GM23248 (cell line): ENCODE measurements at regions not wholly inside any gene's neighbourhood (a gene's known extent, or its start where the extent isn't known, plus 50 kb on each side); places are given as distances from the start of the nearest gene placed in this dataset.

Experiments
- DNase-seq: peaks from one replicate; pipeline ENCODE4 v3.0.0-alpha.2; 2015
- H2AFZ ChIP-seq: fragments of 200-600 bp; sonication (generic); 2 replicates; pipeline ENCODE4 v1.6.1; 2016; ENCODE audit warnings: antibody characterized with exemption
- H3F3A ChIP-seq: fragments of 200-600 bp; sonication (generic); 2 replicates; pipeline ENCODE4 v1.6.1; 2016; ENCODE audit warnings: mild to moderate bottlenecking, antibody characterized with exemption, mixed run types; ENCODE audit not compliant: insufficient read depth
- H3K27ac ChIP-seq: fragments of 200-600 bp; sonication (generic); 2 replicates; pipeline ENCODE4 v1.5.1; 2016; ENCODE audit warnings: mild to moderate bottlenecking
- H3K27me3 ChIP-seq: fragments of 200-600 bp; sonication (generic); replicated peaks from 2 replicates; pipeline ENCODE4 v1.6.1; 2016; ENCODE audit warnings: mild to moderate bottlenecking; ENCODE audit not compliant: insufficient read depth
- H3K36me3 ChIP-seq: fragments of 200-600 bp; sonication (generic); 2 replicates; pipeline ENCODE4 v1.6.1; 2016; ENCODE audit warnings: low read depth, mild to moderate bottlenecking
- H3K4me1 ChIP-seq: fragments of 200-600 bp; sonication (generic); 2 replicates; pipeline ENCODE4 v1.6.1; 2016; ENCODE audit warnings: mild to moderate bottlenecking; ENCODE audit not compliant: insufficient read depth
- H3K4me2 ChIP-seq: fragments of 200-600 bp; sonication (generic); one replicate; pipeline ENCODE4 v1.6.1; 2016; ENCODE audit warnings: mild to moderate bottlenecking; ENCODE audit not compliant: unreplicated experiment
- H3K4me3 ChIP-seq: fragments of 200-600 bp; sonication (generic); 2 replicates; pipeline ENCODE4 v1.5.1; 2016; ENCODE audit warnings: mild to moderate bottlenecking
- H3K79me2 ChIP-seq: fragments of 200-600 bp; sonication (generic); 2 replicates; pipeline ENCODE4 v1.6.1; 2016; ENCODE audit warnings: mild to moderate bottlenecking; ENCODE audit not compliant: insufficient read depth
- H3K9ac ChIP-seq: fragments of 200-600 bp; sonication (generic); 2 replicates; pipeline ENCODE4 v1.6.1; 2016; ENCODE audit warnings: mild to moderate bottlenecking
- H3K9me2 ChIP-seq: fragments of 200-600 bp; sonication (generic); 2 replicates; pipeline ENCODE4 v1.6.1; 2016; ENCODE audit warnings: mixed run types, mild to moderate bottlenecking, moderate library complexity; ENCODE audit not compliant: insufficient read depth
- H3K9me3 ChIP-seq: fragments of 200-600 bp; sonication (generic); one replicate; pipeline ENCODE4 v1.6.1; 2017; ENCODE audit warnings: low read depth
- H4K20me1 ChIP-seq: fragments of 200-600 bp; sonication (generic); 2 replicates; pipeline ENCODE4 v1.6.0; 2016; ENCODE audit not compliant: insufficient read depth
- EZH2 ChIP-seq: fragments of 200-600 bp; sonication (generic); IDR thresholded peaks from 2 replicates; pipeline ENCODE4 v1.6.1; 2018; ENCODE audit warnings: antibody characterized with exemption, mild to moderate bottlenecking; ENCODE audit not compliant: insufficient read depth, poor library complexity, severe bottlenecking
- EZH2phosphoT487 ChIP-seq: fragments of 200-600 bp; sonication (generic); IDR thresholded peaks from 2 replicates; pipeline ENCODE4 v1.6.1; 2018; ENCODE audit warnings: antibody characterized with exemption, moderate library complexity, mild to moderate bottlenecking, low read depth; ENCODE audit not compliant: insufficient read depth
- WGBS, 2 experiments: methylation state at CpG; one replicate each; pipeline ENCODE4 v1.1.6; 2015 to 2017; ENCODE audit warnings: low lambda C conversion rate in 2 of 2, low coverage in 1 of 2; ENCODE audit errors: missing lambda C conversion rate in 2 of 2; 5-methylcytosine and 5-hydroxymethylcytosine counted together
- in situ Hi-C: fragments of 300-500 bp; cut with MboI; formaldehyde crosslinking; loops from 2 replicates; pipeline ENCODE4 v1.15.0; 2020

- Histone ChIP-seq H4K20me1 (no peaks in the 10 kb centered on the region), H3K79me2 (no peaks in the 10 kb centered on the region), H3K9ac (no peak overlapping the region), H3F3A (no peaks in the 10 kb centered on the region), H3K4me1 (no peaks in the 10 kb centered on the region), H3K27me3 (no peaks in the 10 kb centered on the region), H3K4me3 (no peak overlapping the region), H3K4me2 (no peak overlapping the region), H3K9me2 (no peaks in the 10 kb centered on the region), H3K9me3 (no peaks in the 10 kb centered on the region), H2AFZ (no peak overlapping the region), H3K36me3 (no peaks in the 10 kb centered on the region), H3K27ac (no peak overlapping the region)
- in situ Hi-C loops: no loop called here
- DNase-seq: no peak
- TF ChIP-seq EZH2phosphoT487 (no peak), EZH2 (no peak)
- WGBS, 2 experiments: 48% methylated on average over 26 of the region's 26 CpGs
Observed at GRCh38 chr11:134515081-134515960, 103.3 kb upstream of the B3GAT1 start.

- 24 to 30% methylated on average over 9 to 10 of the region's 10 CpGs for WGBS, 2 experiments
- in situ Hi-C loops: no loop called here
Observed at GRCh38 chr11:134514354-134514951, 102.4 kb upstream of the B3GAT1 start.

GRCh38 chr11:134513585-134514120, 101.6 kb upstream of the B3GAT1 start:
- in situ Hi-C loops: no loop called here
- H3K36me3 ChIP-seq: no peaks in the 10 kb centered on the region
- WGBS, 2 experiments: 31 to 36% methylated on average over 17 to 18 of the region's 18 CpGs

More at GRCh38 chr11:134514354-134514951, 102.4 kb upstream of the B3GAT1 start:
- Histone ChIP-seq H2AFZ (no peak overlapping the region), H3K4me3 (no peak overlapping the region), H3K27ac (no peak overlapping the region), H3K79me2 (no peaks in the 10 kb centered on the region), H4K20me1 (no peaks in the 10 kb centered on the region), H3K36me3 (no peaks in the 10 kb centered on the region), H3K9me2 (no peaks in the 10 kb centered on the region), H3K4me1 (no peaks in the 10 kb centered on the region), H3K27me3 (no peaks in the 10 kb centered on the region), H3K9me3 (no peaks in the 10 kb centered on the region), H3K9ac (no peak overlapping the region), H3K4me2 (no peak overlapping the region), H3F3A (no peaks in the 10 kb centered on the region)
- DNase-seq: no peak
- TF ChIP-seq EZH2phosphoT487 (no peak), EZH2 (no peak)

GRCh38 chr11:134512571-134513538, 100.8 kb upstream of the B3GAT1 start:
- Histone ChIP-seq H4K20me1 (no peaks in the 10 kb centered on the region), H3K4me2 (no peak overlapping the region), H3K4me3 (no peak overlapping the region), H3K9me2 (no peaks in the 10 kb centered on the region), H3K36me3 (no peaks in the 10 kb centered on the region), H3K27me3 (no peaks in the 10 kb centered on the region), H2AFZ (no peak overlapping the region), H3K4me1 (no peaks in the 10 kb centered on the region), H3K9ac (no peak overlapping the region), H3K79me2 (no peaks in the 10 kb centered on the region), H3F3A (no peaks in the 10 kb centered on the region), H3K27ac (no peak overlapping the region), H3K9me3 (no peaks in the 10 kb centered on the region)
- DNase-seq: no peak
- in situ Hi-C loops: no loop called here
- TF ChIP-seq EZH2 (no peak), EZH2phosphoT487 (no peak)
- 34 to 39% methylated on average over 21 of the region's 21 CpGs for WGBS, 2 experiments

More at GRCh38 chr11:134513585-134514120, 101.6 kb upstream of the B3GAT1 start:
- H2AFZ ChIP-seq: no peak overlapping the region
- no peaks in the 10 kb centered on the region for H3K9me2 ChIP-seq
- no peak overlapping the region for H3K4me3 ChIP-seq
- H3K27ac ChIP-seq: no peak overlapping the region
- DNase-seq: no peak
- H3K9me3 ChIP-seq: no peaks in the 10 kb centered on the region
- H3K9ac ChIP-seq: no peak overlapping the region
- no peaks in the 10 kb centered on the region for H4K20me1 ChIP-seq
- H3K4me1 ChIP-seq: no peaks in the 10 kb centered on the region
- no peak overlapping the region for H3K4me2 ChIP-seq
- H3K79me2 ChIP-seq: no peaks in the 10 kb centered on the region
- no peaks in the 10 kb centered on the region for H3F3A ChIP-seq
- no peak for TF ChIP-seq EZH2
- no peak for TF ChIP-seq EZH2phosphoT487
- no peaks in the 10 kb centered on the region for H3K27me3 ChIP-seq
